MM.1S (cell line): ENCODE measurements at regions not wholly inside any gene's neighbourhood (a gene's known extent, or its start where the extent isn't known, plus 50 kb on each side); places are given as distances from the start of the nearest gene placed in this dataset.

Experiments
- CTCF ChIP-seq: fragments of 300-600 bp; sonication (generic); IDR thresholded peaks from 2 replicates; pipeline ENCODE4 v1.5.1; 2016; ENCODE audit warnings: antibody characterized with exemption, low read length, mixed read lengths
- EZH2phosphoT487 ChIP-seq: fragments of 300-600 bp; sonication (generic); IDR thresholded peaks from 2 replicates; pipeline ENCODE4 v1.6.1; 2018; ENCODE audit warnings: antibody characterized with exemption, low read length

GRCh38 chr21:41600556-41600955, 92.6 kb upstream of the TMPRSS2 start:
- no peak for TF ChIP-seq CTCF
- no peak for TF ChIP-seq EZH2phosphoT487
